SH-SY5Y (cell line): ENCODE measurements at regions not wholly inside any gene's neighbourhood (a gene's known extent, or its start where the extent isn't known, plus 50 kb on each side); places are given as distances from the start of the nearest gene placed in this dataset.

Source experiments
- GATA2 ChIP-seq: IDR thresholded peaks from 2 replicates; pipeline ENCODE4 v1.6.1; 2011; ENCODE audit warnings: mild to moderate bottlenecking, low read depth, low read length
- GATA3 ChIP-seq: IDR thresholded peaks from 2 replicates; pipeline ENCODE4 v1.6.1; 2011; ENCODE audit warnings: low read depth, mild to moderate bottlenecking, low read length, moderate library complexity

- TF ChIP-seq GATA2 = no peak
- TF ChIP-seq GATA3 = no peak
These were observed 1345.8 kb downstream of the CDH11 start for GRCh38 chr16:63776034-63776433.
